Testis (tissue), 2 donors: ENCODE measurements at regions not wholly inside any gene's neighbourhood (a gene's known extent, or its start where the extent isn't known, plus 50 kb on each side); places are given as distances from the start of the nearest gene placed in this dataset.

ENCODE experiments used
- DNase-seq: peaks from one replicate; pipeline ENCODE4 v3.0.0-alpha.2; 2019
- H3K27ac ChIP-seq, 2 donors: fragments of 200-600 bp; sonication (generic); one replicate each; pipeline ENCODE4 v1.5.1; 2019
- H3K27me3 ChIP-seq: fragments of 200-600 bp; sonication (generic); one replicate; pipeline ENCODE4 v1.5.1; 2019
- H3K36me3 ChIP-seq: fragments of 200-600 bp; sonication (generic); one replicate; pipeline ENCODE4 v1.5.1; 2017; ENCODE audit warnings: low read depth; ENCODE audit errors: missing control alignments
- H3K4me1 ChIP-seq: fragments of 200-600 bp; sonication (generic); one replicate; pipeline ENCODE4 v1.5.1; 2019
- H3K4me3 ChIP-seq, 2 donors: fragments of 200-600 bp; sonication (generic); one replicate each; pipeline ENCODE4 v1.5.1; 2017 to 2019
- H3K9me3 ChIP-seq: fragments of 200-600 bp; sonication (generic); one replicate; pipeline ENCODE4 v1.5.1; 2017
- POLR2A ChIP-seq: fragments of 450-650 bp; IDR thresholded peaks from one replicate; pipeline ENCODE4 v1.6.1; 2017; ENCODE audit warnings: antibody characterized with exemption, mild to moderate bottlenecking, moderate library complexity
- WGBS, 2 donors: methylation state at CpG; one replicate each; pipeline ENCODE4 v1.1.5; 2018; 5-methylcytosine and 5-hydroxymethylcytosine counted together
- intact Hi-C: fragments of 100-400 bp; cut with DNase I; formaldehyde crosslinking; loops from one replicate; pipeline ENCODE4 v1.15.1; 2023; ENCODE audit warnings: low total_unique reads
- TF ChIP-seq, protein P1 (sequence below), 3 experiments: fragments of 450-650 bp in 2 of 3; fragments of 200-600 bp in 1 of 3; sonication (generic) in 1 of 3; IDR thresholded peaks; one replicate each; pipeline ENCODE4 v1.5.1; 2016 to 2019; ENCODE audit warnings: antibody characterized with exemption in 3 of 3, mild to moderate bottlenecking in 2 of 3, moderate library complexity in 1 of 3

DNA sequence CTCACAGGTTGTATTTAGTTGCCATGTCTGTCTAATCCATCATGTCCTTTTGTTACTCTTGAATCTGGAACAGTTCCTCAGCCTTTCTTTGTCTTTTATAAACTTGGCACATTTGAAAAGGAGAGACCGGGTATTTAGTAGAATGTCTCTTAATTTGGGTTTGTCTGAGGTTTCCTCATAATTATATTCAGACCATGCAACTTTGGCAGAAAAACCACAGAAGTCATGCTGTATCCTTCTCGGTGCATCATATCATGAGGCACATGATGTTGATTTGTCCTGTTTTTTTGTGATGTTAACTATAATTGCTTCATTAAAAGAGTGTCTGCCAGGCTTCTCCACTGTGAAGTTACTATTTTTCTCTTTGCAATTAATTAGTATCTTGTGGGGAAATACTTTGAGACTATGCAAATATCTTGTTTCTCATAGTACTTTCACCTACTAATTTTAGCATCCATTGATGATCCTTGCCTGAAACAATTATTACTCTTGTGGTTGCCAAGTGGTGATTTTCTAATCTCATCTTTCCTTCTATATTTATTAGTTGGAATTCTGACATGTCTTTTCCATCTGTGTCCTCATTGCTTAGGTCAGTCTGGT, 837.3 kb downstream of the DHX35 start:
- WGBS, 2 donors = 44 to 49% methylated on average over 2 of the region's 2 CpGs
- Histone ChIP-seq H3K4me3 (no peak overlapping the region), H3K27me3 (no peaks in the 10 kb centered on the region), H3K36me3 (no peaks in the 10 kb centered on the region), H3K27ac (no peak overlapping the region), H3K4me1 (no peaks in the 10 kb centered on the region), H3K9me3 (no peaks in the 10 kb centered on the region)
- DNase-seq = no peak
- TF ChIP-seq POLR2A = no peak
- TF ChIP-seq, protein P1, sequence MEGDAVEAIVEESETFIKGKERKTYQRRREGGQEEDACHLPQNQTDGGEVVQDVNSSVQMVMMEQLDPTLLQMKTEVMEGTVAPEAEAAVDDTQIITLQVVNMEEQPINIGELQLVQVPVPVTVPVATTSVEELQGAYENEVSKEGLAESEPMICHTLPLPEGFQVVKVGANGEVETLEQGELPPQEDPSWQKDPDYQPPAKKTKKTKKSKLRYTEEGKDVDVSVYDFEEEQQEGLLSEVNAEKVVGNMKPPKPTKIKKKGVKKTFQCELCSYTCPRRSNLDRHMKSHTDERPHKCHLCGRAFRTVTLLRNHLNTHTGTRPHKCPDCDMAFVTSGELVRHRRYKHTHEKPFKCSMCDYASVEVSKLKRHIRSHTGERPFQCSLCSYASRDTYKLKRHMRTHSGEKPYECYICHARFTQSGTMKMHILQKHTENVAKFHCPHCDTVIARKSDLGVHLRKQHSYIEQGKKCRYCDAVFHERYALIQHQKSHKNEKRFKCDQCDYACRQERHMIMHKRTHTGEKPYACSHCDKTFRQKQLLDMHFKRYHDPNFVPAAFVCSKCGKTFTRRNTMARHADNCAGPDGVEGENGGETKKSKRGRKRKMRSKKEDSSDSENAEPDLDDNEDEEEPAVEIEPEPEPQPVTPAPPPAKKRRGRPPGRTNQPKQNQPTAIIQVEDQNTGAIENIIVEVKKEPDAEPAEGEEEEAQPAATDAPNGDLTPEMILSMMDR (IDR thresholded peaks at IDR 0.05) = no peak
- intact Hi-C loops = no loop called here

GRCh38 chr20:39795401-39796272, 833.5 kb downstream of the DHX35 start:
- no peak for DNase-seq
- 74% methylated on average over 3 of the region's 3 CpGs for WGBS, 2 donors
- TF ChIP-seq, protein P1 (IDR thresholded peaks at IDR 0.05) = no peak
- TF ChIP-seq POLR2A = no peak
- no peaks in the 10 kb centered on the region for H3K9me3 ChIP-seq
- H3K27ac ChIP-seq = no peak overlapping the region
- no peaks in the 10 kb centered on the region for H3K36me3 ChIP-seq
- H3K27me3 ChIP-seq = no peaks in the 10 kb centered on the region
- no peaks in the 10 kb centered on the region for H3K4me1 ChIP-seq
- no peak overlapping the region for H3K4me3 ChIP-seq
- intact Hi-C loops = no loop called here

DNA sequence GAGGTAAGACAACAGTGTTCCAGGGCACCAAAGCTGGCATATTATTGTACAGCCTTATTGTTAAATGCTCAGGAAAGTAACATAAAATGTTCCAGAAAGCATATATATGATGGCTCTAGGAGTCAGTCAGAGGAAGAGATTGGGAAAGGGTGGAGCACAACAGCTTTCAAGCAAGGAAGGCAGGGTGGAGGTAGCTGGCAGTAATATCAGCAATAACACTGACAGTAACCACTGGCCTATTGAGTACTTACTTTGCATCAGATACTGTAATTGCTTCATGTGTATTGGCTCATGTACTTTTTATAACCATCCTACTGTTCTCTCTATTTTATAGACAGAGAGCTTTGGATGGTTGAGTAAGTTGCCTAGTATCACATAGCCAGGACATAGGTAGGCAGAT, 830.2 kb downstream of the DHX35 start:
- Histone ChIP-seq H3K36me3 (no peaks in the 10 kb centered on the region), H3K27ac (no peak overlapping the region), H3K4me1 (no peaks in the 10 kb centered on the region), H3K9me3 (no peaks in the 10 kb centered on the region), H3K27me3 (no peaks in the 10 kb centered on the region), H3K4me3 (no peak overlapping the region)
- TF ChIP-seq POLR2A = no peak
- TF ChIP-seq, protein P1 (IDR thresholded peaks at IDR 0.05) = no peak
- intact Hi-C loops = no loop called here
- DNase-seq = no peak

- no peaks in the 10 kb centered on the region for H3K36me3 ChIP-seq
- no peak overlapping the region for H3K4me3 ChIP-seq
- no peaks in the 10 kb centered on the region for H3K27me3 ChIP-seq
- intact Hi-C loops = no loop called here
- 94 to 98% methylated on average over 3 of the region's 3 CpGs for WGBS, 2 donors
- DNase-seq = no peak
- H3K9me3 ChIP-seq = no peaks in the 10 kb centered on the region
- H3K4me1 ChIP-seq = no peaks in the 10 kb centered on the region
- H3K27ac ChIP-seq = no peak overlapping the region
- TF ChIP-seq, protein P1 (IDR thresholded peaks at IDR 0.05) = no peak
- no peak for TF ChIP-seq POLR2A
Measured at GRCh38 chr20:39789411-39789810, 827.3 kb downstream of the DHX35 start.
